H1 (cell line): ENCODE measurements at regions not wholly inside any gene's neighbourhood (a gene's known extent, or its start where the extent isn't known, plus 50 kb on each side); places are given as distances from the start of the nearest gene placed in this dataset.

Experiments
- CTCF ChIA-PET: fragments of 300-600 bp; sonication (Branson Sonifier 250); formaldehyde crosslinking; loops from one replicate; lab custom pipeline; 2021; ENCODE audit not compliant: partially characterized antibody; lab: Charles Lee
- POLR2A ChIA-PET: fragments of 300-600 bp; sonication (Branson Sonifier 250); formaldehyde crosslinking; loops from one replicate; lab custom pipeline; 2021; ENCODE audit warnings: inconsistent platforms; ENCODE audit not compliant: partially characterized antibody; lab: Charles Lee
- DNase-seq, 2 experiments: peaks; one replicate each; pipeline versions ENCODE4 v3.0.0 to v3.0.0-alpha.2; 2010 to 2022; ENCODE audit warnings: low spot score in 2 of 2, low read depth in 1 of 2, mixed read lengths in 1 of 2
- FAIRE-seq: peaks from 2 replicates; lab custom pipeline; 2011; peaks lifted over from hg19 to GRCh38; lab: Jason Lieb, UNC
- H2AFZ ChIP-seq: 2 replicates; pipeline ENCODE4 v1.8.1; 2012; ENCODE audit warnings: low read length, inconsistent platforms
- H2AK5ac ChIP-seq: 2 replicates; pipeline ENCODE4 v1.6.1; 2013; ENCODE audit warnings: low read depth, low read length
- H2BK120ac ChIP-seq: replicated peaks from 2 replicates; pipeline ENCODE3; 2013; ENCODE audit warnings: low read depth, low read length, inconsistent platforms
- H2BK12ac ChIP-seq: 2 replicates; pipeline ENCODE4 v1.6.1; 2013; ENCODE audit warnings: low read depth, low read length
- H2BK15ac ChIP-seq: 2 replicates; pipeline ENCODE4 v1.6.1; 2013; ENCODE audit warnings: low read length
- H2BK20ac ChIP-seq: 2 replicates; pipeline ENCODE4 v1.6.1; 2013; ENCODE audit warnings: low read length
- H2BK5ac ChIP-seq: 2 replicates; pipeline ENCODE4 v1.6.1; 2013; ENCODE audit warnings: low read depth, low read length
- H3K14ac ChIP-seq: 2 replicates; pipeline ENCODE4 v1.6.1; 2013; ENCODE audit warnings: inconsistent platforms; ENCODE audit not compliant: insufficient read length
- H3K18ac ChIP-seq: 2 replicates; pipeline ENCODE4 v1.6.1; 2013; ENCODE audit warnings: low read length; ENCODE audit errors: extremely low read depth
- H3K23ac ChIP-seq: 2 replicates; pipeline ENCODE4 v1.6.1; 2013; ENCODE audit warnings: inconsistent platforms; ENCODE audit not compliant: insufficient read length
- H3K23me2 ChIP-seq: 2 replicates; pipeline ENCODE4 v1.6.1; 2013; ENCODE audit warnings: low read depth, low read length
- H3K27ac ChIP-seq: 2 replicates; pipeline ENCODE4 v1.6.1; 2011; ENCODE audit warnings: low read depth, low read length, inconsistent platforms
- H3K27me3 ChIP-seq, 4 experiments: replicated peaks in 1 of 4; 1 replicate in 1 of 4; 2 replicates in 3 of 4; pipeline versions ENCODE4 v1.6.1 to v1.8.1; 2011 to 2013; ENCODE audit warnings: low read length in 3 of 4, mild to moderate bottlenecking in 3 of 4, inconsistent platforms in 2 of 4, mixed read lengths in 2 of 4, moderate library complexity in 1 of 4; ENCODE audit not compliant: control insufficient read depth in 3 of 4, insufficient read depth in 3 of 4; ENCODE audit errors: extremely low read depth in 1 of 4
- H3K36me3 ChIP-seq, 4 experiments: 2 replicates each; pipeline versions ENCODE4 v1.6.1 to v1.8.1; 2011 to 2013; ENCODE audit warnings: mild to moderate bottlenecking in 4 of 4, low read length in 3 of 4, moderate library complexity in 2 of 4, control low read depth in 1 of 4, inconsistent platforms in 1 of 4; ENCODE audit not compliant: insufficient read depth in 4 of 4, control insufficient read depth in 2 of 4
- H3K4ac ChIP-seq: replicated peaks from 2 replicates; pipeline ENCODE3; 2013; ENCODE audit warnings: low read length, low read depth, mixed read lengths, inconsistent platforms; ENCODE audit not compliant: insufficient read length
- H3K4me1 ChIP-seq, 4 experiments: replicated peaks in 1 of 4; 1 replicate in 1 of 4; 2 replicates in 3 of 4; pipeline versions ENCODE4 v1.6.1 to v1.8.1; 2011 to 2013; ENCODE audit warnings: low read length in 3 of 4, inconsistent platforms in 2 of 4, mixed read lengths in 1 of 4; ENCODE audit not compliant: insufficient read depth in 4 of 4, control insufficient read depth in 3 of 4
- H3K4me2 ChIP-seq, 2 experiments: 2 replicates each; pipeline versions ENCODE4 v1.6.1 to v1.8.1; 2011 to 2013; ENCODE audit warnings: low read depth in 2 of 2, low read length in 2 of 2, control low read depth in 1 of 2, inconsistent platforms in 1 of 2, mild to moderate bottlenecking in 1 of 2; ENCODE audit not compliant: insufficient read depth in 1 of 2
- H3K4me3 ChIP-seq, 4 experiments: fragments of 200-600, 300-600 bp in 1 of 4; sonication (generic), shearing (Covaris generic), sonication (Bioruptor Twin) in 1 of 4; 2 replicates each; pipeline versions ENCODE4 v1.5.1 to v1.8.1; 2011 to 2016; ENCODE audit warnings: low read length in 4 of 4, low read depth in 3 of 4, control low read depth in 2 of 4, inconsistent platforms in 2 of 4, mild to moderate bottlenecking in 2 of 4, mixed read lengths in 1 of 4, moderate library complexity in 1 of 4; ENCODE audit not compliant: insufficient read depth in 2 of 4; ENCODE audit errors: extremely low read depth in 1 of 4
- H3K56ac ChIP-seq: replicated peaks from 2 replicates; pipeline ENCODE3; 2013; ENCODE audit warnings: low read depth, mild to moderate bottlenecking, mixed read lengths, low read length, inconsistent platforms; ENCODE audit not compliant: insufficient read length
- H3K79me1 ChIP-seq: 2 replicates; pipeline ENCODE4 v1.6.1; 2013; ENCODE audit warnings: low read depth, low read length, control low read depth
- H3K79me2 ChIP-seq, 2 experiments: 2 replicates each; pipeline versions ENCODE4 v1.6.1 to v1.8.1; 2012 to 2013; ENCODE audit warnings: low read length in 2 of 2, mild to moderate bottlenecking in 2 of 2, inconsistent platforms in 1 of 2; ENCODE audit not compliant: insufficient read depth in 2 of 2, control insufficient read depth in 1 of 2
- H3K9ac ChIP-seq, 4 experiments: replicated peaks in 1 of 4; 1 replicate in 1 of 4; 2 replicates in 3 of 4; pipeline versions ENCODE4 v1.6.1 to v1.8.1; 2011 to 2013; ENCODE audit warnings: low read depth in 3 of 4, low read length in 3 of 4, control low read depth in 2 of 4, mild to moderate bottlenecking in 2 of 4, moderate library complexity in 2 of 4, inconsistent platforms in 1 of 4; ENCODE audit errors: extremely low read depth in 1 of 4
- H3K9me3 ChIP-seq, 2 experiments: 2 replicates each; pipeline versions ENCODE4 v1.6.1 to v1.8.1; 2012 to 2013; ENCODE audit warnings: mild to moderate bottlenecking in 2 of 2, moderate library complexity in 2 of 2, control low read depth in 1 of 2, inconsistent platforms in 1 of 2, low read depth in 1 of 2, low read length in 1 of 2, mixed read lengths in 1 of 2; ENCODE audit not compliant: insufficient read depth in 2 of 2
- H4K20me1 ChIP-seq, 2 experiments: replicated peaks in 1 of 2; 2 replicates each; pipeline versions ENCODE3 to v1.8.1; 2011 to 2013; ENCODE audit warnings: inconsistent platforms in 2 of 2, low read length in 2 of 2, mild to moderate bottlenecking in 1 of 2; ENCODE audit not compliant: insufficient read depth in 2 of 2, control insufficient read depth in 1 of 2
- H4K5ac ChIP-seq: 2 replicates; pipeline ENCODE4 v1.6.1; 2013; ENCODE audit warnings: low read length, low read depth, mixed read lengths, inconsistent platforms; ENCODE audit not compliant: insufficient read length
- H4K8ac ChIP-seq: 2 replicates; pipeline ENCODE4 v1.8.0; 2013; ENCODE audit warnings: mild to moderate bottlenecking, moderate library complexity, low read length, inconsistent platforms; ENCODE audit not compliant: insufficient read depth; ENCODE audit errors: extremely low read depth
- H4K91ac ChIP-seq: replicated peaks from 2 replicates; pipeline ENCODE3; 2013; ENCODE audit warnings: low read length, mixed read lengths, inconsistent platforms; ENCODE audit not compliant: insufficient read length
- EP300 ChIP-seq, 2 experiments: IDR thresholded peaks; 1 replicate in 1 of 2; 2 replicates in 1 of 2; pipeline ENCODE4 v1.6.1; 2011 to 2012; ENCODE audit warnings: low read depth in 2 of 2, low read length in 2 of 2, mild to moderate bottlenecking in 2 of 2, borderline replicate concordance in 1 of 2, inconsistent platforms in 1 of 2, moderate library complexity in 1 of 2
- WGBS, 2 experiments: shearing (Covaris generic) in 1 of 2; methylation state at CpG; one replicate each; pipeline versions ENCODE4 v1.1.6 to v1.1.7; 2013 to 2015; ENCODE audit warnings: low lambda C conversion rate in 2 of 2, mixed read lengths in 2 of 2, inconsistent platforms in 1 of 2, low coverage in 1 of 2, missing lambda C conversion rate in 1 of 2; ENCODE audit not compliant: insufficient replicate concordance in 2 of 2, insufficient coverage in 1 of 2, insufficient read length in 1 of 2; ENCODE audit errors: extremely low coverage in 1 of 2, missing lambda C conversion rate in 1 of 2; 5-methylcytosine and 5-hydroxymethylcytosine counted together

GRCh38 chr4:116733370-116733769 lies 352.0 kb downstream of the TRAM1L1 start:
- Histone ChIP-seq H3K27me3 (no peaks in the 10 kb centered on the region), H3K27ac (no peak overlapping the region), H4K91ac (no peak overlapping the region), H3K4me2 (no peak overlapping the region), H3K9me3 (no peaks in the 10 kb centered on the region), H4K5ac (no peak overlapping the region), H2BK12ac (no peak overlapping the region), H2BK120ac (no peak overlapping the region), H4K20me1 (no peaks in the 10 kb centered on the region), H2BK15ac (no peak overlapping the region), H4K8ac (no peak overlapping the region), H3K36me3 (no peaks in the 10 kb centered on the region), H2BK5ac (no peak overlapping the region), H2AFZ (no peak overlapping the region), H3K4me1 (no peaks in the 10 kb centered on the region), H3K23ac (no peak overlapping the region), H3K79me1 (no peaks in the 10 kb centered on the region), H3K4ac (no peak overlapping the region), H3K4me3 (no peak overlapping the region), H2BK20ac (no peak overlapping the region), H3K56ac (no peak overlapping the region), H3K23me2 (no peaks in the 10 kb centered on the region), H3K9ac (no peak overlapping the region), H3K79me2 (no peaks in the 10 kb centered on the region), H3K18ac (no peak overlapping the region), H3K14ac (no peak overlapping the region), H2AK5ac (no peak overlapping the region)
- ChIA-PET CTCF (interaction anchor here (2.1 kb wide), 1 partner anchor 30 kb away, joined by 4 read pairs; no protein-coding TSS in a partner anchor), POLR2A (no interaction called here)
- 92% methylated on average over 4 of the region's 4 CpGs; no CpG with 5 or more reads in 1 of the 2 experiments for WGBS, 2 experiments
- FAIRE-seq (no peak), DNase-seq (no peak)
- TF ChIP-seq EP300 (IDR thresholded peaks at IDR 0.05; ENCODE audit: borderline replicate concordance in 1 of 2, low read depth in 2 of 2, low read length in 2 of 2): no peak
